ENCODE measurements at regions not wholly inside any gene's neighbourhood (a gene's known extent, or its start where the extent isn't known, plus 50 kb on each side); places are given as distances from the start of the nearest gene placed in this dataset.

GRCh38 chr2:7476371-7476770, 559.2 kb downstream of the RNF144A start:
- no peak for DNase-seq

GRCh38 chr2:7479603-7480002, 562.4 kb downstream of the RNF144A start:
- DNase-seq = no peak

GRCh38 chr2:7480431-7480830, 563.2 kb downstream of the RNF144A start:
- DNase-seq = no peak

- no peak for DNase-seq
Observed at GRCh38 chr2:7490672-7491071, 573.5 kb downstream of the RNF144A start.

DNA sequence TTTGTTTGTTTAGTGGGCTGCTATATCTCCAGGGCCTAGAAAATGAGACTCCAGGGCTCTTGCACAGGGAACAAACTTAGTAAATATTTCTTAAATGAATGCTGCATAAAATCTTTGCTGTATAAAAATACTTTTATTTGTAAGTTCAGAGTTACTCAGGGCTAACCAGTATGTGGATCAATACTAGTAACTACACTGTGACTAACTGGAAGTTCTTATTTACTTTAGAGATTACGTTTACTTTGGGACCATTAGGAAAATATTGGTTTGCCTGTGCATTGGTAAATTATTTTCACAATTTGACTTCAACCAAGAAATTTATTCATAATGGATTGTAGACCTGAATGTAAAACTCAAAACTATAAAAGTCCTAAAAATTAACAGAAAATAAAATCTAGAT, 575.5 kb downstream of the RNF144A start:
- DNase-seq = no peak

- no peak for DNase-seq
Observed at GRCh38 chr2:7497178-7497577, 580.0 kb downstream of the RNF144A start.

DNA sequence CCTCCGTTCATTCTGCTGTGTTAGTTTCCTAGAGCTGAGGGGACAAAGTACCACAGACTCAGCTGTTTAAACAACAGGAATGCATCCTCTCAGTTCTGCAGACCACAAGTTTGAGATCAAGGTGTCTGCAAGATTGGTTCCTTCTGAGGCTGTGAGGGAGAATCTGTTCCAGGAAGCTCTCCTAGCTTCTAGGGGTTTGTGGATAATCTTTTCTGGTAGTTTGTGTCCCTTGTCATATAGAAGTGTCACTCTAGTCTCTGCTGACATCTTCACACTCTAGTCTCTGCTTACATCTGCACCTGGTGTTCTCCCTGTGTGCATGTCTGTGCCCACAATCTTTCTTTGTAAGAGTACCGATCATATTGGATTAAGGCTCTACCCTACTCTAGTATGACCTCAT, 581.8 kb downstream of the RNF144A start:
- DNase-seq = no peak

GRCh38 chr2:7502336-7502735, 585.1 kb downstream of the RNF144A start:
- no peak for DNase-seq

- no peak for DNase-seq
Observed at GRCh38 chr2:7508296-7508943, 591.2 kb downstream of the RNF144A start.

DNA sequence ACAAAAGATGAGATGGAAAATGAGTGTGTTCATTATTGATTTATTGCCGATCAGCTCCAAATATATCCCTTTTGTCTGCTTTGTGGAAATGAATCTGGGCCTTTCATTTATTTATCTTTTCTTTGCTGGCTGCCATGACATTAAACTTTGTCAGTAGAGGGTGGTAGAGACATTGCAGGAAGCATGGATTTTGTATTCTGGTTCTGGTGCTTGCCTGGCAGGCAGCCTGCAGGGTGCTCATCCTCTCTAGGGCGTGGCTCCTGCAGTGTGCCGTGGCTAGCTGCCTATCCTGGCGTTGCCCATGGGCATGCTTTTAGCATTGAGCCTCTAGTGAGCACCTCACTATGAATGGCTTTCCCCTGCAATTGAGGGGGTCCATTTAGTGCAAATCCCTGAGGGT, 593.1 kb downstream of the RNF144A start:
- DNase-seq = no peak

DNA sequence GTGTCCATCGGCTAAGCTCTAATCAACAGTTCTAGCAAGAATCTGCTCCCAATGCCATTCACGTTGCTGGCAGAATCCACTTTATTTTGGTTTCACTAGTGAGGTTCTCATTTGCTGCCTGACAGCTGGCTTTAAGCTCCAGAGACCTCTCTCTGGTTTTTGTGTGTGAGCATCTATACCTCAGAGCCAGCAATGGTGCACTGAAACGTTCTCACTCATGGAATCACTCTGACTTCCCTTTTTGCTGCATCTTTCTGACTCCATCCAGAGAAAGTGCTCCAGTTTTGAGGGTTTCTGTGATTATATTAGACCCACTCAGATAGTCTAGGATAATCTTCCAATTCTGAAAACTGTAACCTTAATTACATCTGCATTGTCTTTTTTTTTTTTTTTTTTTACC, 596.6 kb downstream of the RNF144A start:
- DNase-seq = no peak

DNA sequence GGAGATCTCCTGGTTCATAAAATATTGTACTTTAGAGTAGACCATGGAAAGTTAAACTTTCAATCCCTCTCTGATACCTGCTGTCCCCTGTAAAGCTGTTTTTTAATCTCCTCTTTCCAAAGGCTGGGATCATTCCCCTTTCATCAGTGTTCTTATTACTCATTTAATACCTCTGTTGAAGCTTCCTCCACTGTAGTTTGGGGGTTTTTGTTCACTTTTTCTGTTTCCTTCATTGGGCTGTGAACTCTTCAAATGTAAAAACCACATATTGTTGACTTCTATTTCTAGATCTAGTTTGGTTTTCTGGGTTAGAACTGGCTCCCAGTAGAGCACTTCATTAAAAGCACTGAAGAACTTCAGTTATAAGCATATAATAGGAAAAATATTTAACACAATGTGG, 598.1 kb downstream of the RNF144A start:
- no peak for DNase-seq

- DNase-seq = no peak
Observed at GRCh38 chr2:7516484-7517063, 599.4 kb downstream of the RNF144A start.

GRCh38 chr2:7517088-7517487, 599.9 kb downstream of the RNF144A start:
- no peak for DNase-seq

- no peak for DNase-seq
Observed at GRCh38 chr2:7517851-7518250, 600.6 kb downstream of the RNF144A start.

- DNase-seq = no peak
Observed at GRCh38 chr2:7523481-7524120, 606.4 kb downstream of the RNF144A start.

- no peak for DNase-seq
Observed at GRCh38 chr2:7524195-7524594, 607.0 kb downstream of the RNF144A start.

- no peak for DNase-seq
Observed at GRCh38 chr2:7525746-7526145, 608.5 kb downstream of the RNF144A start.

DNA sequence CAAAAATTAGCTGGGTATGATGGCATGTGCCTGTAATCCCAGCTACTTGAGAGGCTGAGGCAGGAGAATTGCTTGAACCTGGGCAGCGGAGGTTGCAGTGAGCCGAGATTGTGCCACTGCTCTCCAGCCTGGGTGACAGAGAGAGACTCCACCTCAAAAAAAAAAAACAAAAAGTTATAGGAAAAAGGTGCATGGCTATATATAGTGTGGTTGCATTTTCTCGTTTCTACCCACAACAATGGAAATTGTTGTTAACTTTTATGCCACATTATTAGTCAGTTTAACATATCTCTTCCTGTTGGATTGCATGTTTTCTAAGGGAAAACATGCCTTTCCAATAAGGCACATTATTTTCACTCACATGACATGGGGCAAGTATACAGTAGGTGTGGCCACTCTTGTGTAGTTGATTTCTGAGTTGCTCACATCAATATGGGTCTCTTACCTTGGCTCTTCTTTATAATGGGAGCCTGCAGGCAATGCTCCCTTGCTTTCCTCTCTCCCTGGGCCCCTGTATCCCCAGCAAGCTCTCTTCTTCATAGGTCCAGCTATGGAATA, 610.0 kb downstream of the RNF144A start:
- DNase-seq = no peak

GRCh38 chr2:7530001-7530400, 612.8 kb downstream of the RNF144A start:
- no peak for DNase-seq

- no peak for DNase-seq
Observed at GRCh38 chr2:7539077-7539476, 621.9 kb downstream of the RNF144A start.

GRCh38 chr2:7539760-7540159, 622.5 kb downstream of the RNF144A start:
- DNase-seq = no peak

GRCh38 chr2:7552825-7553570, 635.8 kb downstream of the RNF144A start:
- DNase-seq = no peak

DNA sequence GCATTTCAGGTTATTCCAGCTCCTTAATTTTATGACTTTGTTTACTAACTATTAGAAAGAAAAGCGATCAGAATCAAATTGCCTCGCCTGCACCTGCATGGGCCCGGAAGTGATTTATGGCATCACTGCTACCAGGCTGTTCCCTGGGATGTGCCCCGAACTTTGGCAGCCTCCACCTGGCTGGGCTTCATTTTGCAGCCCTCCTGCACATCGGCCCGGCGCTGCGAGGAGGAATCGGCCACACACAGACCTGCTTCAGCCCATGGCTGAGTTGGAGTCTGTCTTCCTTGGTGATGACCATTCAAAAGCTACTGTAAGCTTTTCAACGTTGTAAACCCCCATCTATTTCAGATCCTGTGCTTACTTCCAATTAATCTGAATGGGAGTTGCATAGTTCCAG, 638.0 kb downstream of the RNF144A start:
- DNase-seq = no peak
